ENCODE measurements at regions not wholly inside any gene's neighbourhood (a gene's known extent, or its start where the extent isn't known, plus 50 kb on each side); places are given as distances from the start of the nearest gene placed in this dataset.

DNA sequence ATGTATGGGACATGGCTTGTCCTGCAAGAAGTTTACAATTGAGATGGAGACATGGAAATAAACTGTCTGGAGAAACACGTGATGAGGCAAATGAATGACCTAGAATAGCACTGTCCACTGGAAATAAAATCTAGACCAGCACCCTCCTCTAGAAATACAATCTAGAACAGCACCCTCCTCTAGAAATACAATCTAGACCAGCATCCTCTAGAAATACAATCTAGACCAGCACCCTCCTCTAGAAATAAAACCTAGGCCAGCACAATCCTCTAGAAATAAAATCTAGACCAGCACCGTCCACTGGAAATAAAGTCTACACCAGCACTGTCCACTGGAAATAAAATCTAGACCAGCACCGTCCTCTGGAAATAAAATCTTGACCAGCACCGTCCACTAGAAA lies 69.2 kb upstream of the RFLNA start:
- TF ChIP-seq CTCF (IDR thresholded peaks at IDR 0.05) (no peak), POLR2A (IDR thresholded peaks at IDR 0.05) (no peak)
